Fibroblast of pulmonary artery (primary cell): ENCODE measurements at regions not wholly inside any gene's neighbourhood (a gene's known extent, or its start where the extent isn't known, plus 50 kb on each side); places are given as distances from the start of the nearest gene placed in this dataset.

Source experiments
- DNase-seq: peaks from one replicate; pipeline ENCODE4 v3.0.0-alpha.2; 2010; ENCODE audit warnings: low read depth
- H3K4me3 ChIP-seq: replicated peaks from 2 replicates; pipeline ENCODE4 v1.5.1; 2011; ENCODE audit warnings: low read depth, mild to moderate bottlenecking, control low read depth, low read length, moderate library complexity
- TF ChIP-seq, protein P1 (sequence below): IDR thresholded peaks from 2 replicates; pipeline ENCODE4 v1.5.1; 2011; ENCODE audit warnings: mild to moderate bottlenecking, control low read depth, low read length, inconsistent platforms; ENCODE audit errors: missing control alignments

DNA sequence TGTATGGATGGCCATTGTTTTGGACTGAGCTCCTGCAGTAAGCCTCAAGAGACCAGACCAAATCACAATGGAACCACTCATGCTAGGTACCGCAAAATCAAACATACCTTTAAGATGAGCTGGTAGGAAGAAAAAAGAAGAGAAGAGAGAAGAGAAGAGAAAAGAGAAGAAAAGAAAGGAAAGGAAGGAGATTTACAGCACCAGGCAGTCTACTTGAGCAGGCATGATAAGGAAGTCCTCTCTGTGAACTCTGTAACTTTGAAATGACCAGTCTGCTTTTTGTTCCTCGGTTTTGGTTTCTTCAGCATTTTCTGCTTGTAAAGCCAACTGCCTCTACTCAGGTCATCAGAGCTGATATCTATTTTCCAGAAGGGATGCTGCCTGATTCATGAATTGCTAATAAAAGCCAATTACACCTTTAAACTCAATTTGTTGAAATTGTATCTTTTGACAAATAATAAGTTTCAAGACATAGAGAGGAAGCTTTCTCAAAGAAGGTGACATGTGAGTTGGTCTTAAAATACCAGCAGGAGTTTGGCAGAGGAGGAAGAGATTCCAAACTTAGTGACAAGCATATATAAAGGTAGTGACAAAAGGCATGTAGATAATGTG, 134.3 kb downstream of the UNC5CL start:
- TF ChIP-seq, protein P1, sequence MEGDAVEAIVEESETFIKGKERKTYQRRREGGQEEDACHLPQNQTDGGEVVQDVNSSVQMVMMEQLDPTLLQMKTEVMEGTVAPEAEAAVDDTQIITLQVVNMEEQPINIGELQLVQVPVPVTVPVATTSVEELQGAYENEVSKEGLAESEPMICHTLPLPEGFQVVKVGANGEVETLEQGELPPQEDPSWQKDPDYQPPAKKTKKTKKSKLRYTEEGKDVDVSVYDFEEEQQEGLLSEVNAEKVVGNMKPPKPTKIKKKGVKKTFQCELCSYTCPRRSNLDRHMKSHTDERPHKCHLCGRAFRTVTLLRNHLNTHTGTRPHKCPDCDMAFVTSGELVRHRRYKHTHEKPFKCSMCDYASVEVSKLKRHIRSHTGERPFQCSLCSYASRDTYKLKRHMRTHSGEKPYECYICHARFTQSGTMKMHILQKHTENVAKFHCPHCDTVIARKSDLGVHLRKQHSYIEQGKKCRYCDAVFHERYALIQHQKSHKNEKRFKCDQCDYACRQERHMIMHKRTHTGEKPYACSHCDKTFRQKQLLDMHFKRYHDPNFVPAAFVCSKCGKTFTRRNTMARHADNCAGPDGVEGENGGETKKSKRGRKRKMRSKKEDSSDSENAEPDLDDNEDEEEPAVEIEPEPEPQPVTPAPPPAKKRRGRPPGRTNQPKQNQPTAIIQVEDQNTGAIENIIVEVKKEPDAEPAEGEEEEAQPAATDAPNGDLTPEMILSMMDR = no peak
- no peak for DNase-seq

DNA sequence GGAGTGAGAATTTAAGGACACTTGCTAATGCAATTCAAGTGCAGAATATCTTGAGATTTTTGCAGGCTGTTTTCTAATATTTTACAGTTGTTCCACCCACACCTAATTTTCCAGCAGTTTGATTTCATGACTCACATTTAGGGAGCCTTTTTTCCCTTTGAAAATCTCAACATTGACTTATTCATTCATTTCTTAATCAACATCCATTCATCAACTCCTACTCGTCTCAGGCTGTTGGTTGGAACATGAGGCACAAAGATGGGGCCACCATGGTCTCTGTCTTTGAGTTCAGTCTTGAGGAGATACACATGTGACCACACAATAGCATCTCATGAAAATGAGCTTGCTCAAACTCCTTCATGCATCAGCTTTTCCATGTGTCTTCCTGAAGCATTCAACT, 135.6 kb downstream of the UNC5CL start:
- TF ChIP-seq, protein P1 = no peak
- DNase-seq = no peak
- H3K4me3 ChIP-seq = no peak overlapping the region

More for the DNA sequence above, 134.3 kb downstream of the UNC5CL start:
- H3K4me3 ChIP-seq = no peak overlapping the region

DNA sequence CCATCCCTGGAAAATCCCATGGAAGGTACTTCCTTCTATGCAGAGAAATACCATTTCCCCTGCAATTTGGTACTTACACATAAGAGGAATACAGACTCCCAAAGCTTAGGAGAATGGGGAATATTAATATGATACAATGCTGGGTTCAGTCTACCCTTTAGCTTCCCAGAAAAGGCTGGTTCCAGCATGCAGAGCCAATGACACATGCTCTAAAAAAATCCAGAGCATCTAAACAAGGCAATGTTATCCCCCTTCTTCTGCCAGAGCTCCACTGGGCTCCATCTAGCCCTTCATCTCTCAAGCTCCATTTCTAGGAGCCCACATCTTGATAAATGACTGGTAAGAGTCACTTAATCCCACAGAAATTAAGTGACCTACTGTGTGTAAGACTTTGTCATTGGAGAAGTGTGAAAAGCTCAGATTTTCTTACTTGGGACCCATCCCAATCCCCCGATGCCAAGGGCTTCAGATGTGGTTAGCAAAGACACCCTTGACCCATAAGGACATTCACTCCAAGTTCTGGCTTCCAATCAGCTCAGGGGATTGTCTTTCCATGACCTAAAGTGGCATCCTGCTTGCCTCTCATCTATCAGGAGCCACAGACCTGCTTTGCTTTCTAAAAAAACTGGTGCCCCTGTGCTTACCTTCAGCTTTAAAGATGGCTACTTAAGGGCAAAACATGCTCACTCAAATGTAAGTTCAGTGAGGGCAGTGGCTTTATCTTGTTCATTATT, 137.5 kb downstream of the UNC5CL start:
- no peak overlapping the region for H3K4me3 ChIP-seq
- DNase-seq = no peak
- TF ChIP-seq, protein P1 = no peak

DNA sequence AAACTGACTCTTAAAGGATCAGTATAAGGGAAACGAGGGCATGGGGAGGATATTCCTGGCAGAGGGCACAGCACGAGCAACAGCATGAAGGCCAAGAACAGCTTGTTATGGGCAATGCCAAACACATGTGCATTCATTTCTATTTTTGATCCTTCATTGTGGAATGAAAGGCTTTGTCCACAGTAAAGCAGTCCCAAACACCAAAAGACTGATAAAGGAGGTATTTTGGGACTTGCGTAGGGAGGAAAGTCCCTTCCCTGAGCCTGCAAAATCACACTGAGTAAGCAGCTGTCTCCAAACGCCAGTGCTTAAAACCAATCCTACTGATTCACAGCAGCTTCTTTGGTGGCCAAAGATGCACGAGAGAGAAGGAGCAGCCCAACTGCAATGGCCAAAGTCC, 138.2 kb downstream of the UNC5CL start:
- peak; percentile 3 for DNase-seq

DNA sequence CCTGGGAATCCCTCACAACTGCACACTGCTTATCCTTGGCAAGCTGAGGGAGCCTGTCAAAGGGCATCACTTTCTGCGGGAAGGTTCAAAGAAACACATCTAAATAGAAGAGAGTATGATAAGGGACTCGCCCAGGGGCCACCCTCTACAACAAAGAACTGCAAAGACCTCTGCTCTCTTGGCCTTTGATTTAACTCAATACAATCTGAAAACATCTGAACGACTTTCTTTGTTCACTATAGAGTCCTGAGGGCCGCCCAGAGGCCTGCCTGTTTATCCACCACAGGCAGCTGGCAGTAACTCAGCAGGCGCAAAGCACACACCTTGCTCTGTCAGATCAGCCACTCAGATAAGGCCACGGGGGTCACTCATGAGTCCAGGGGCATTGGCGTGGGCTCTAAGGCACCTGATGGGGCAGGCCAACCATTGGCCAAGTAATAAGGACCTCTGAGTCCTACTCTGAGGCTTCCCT, 139.3 kb downstream of the UNC5CL start:
- no peak overlapping the region for H3K4me3 ChIP-seq
- TF ChIP-seq, protein P1 = no peak
- DNase-seq = no peak

More for the DNA sequence above, 138.2 kb downstream of the UNC5CL start:
- TF ChIP-seq, protein P1 = no peak
- no peak overlapping the region for H3K4me3 ChIP-seq

DNA sequence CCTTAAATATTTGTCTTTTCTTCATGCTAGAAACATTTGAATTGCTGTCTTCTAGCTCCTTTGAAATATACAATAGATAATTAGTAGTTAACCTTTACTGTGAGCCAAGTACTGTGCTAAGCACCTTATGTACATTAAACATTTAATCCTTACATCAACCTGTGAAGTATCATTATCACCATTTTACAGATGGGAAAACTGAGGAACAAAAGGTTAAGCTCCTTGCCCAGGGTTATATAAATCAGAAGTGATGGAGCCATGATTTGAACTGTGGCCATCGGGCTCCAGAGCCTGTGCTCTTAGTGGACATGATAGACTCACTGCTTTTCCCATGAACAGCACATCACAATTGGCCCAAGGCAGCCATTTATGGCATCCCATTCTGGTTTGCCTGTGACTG, 140.9 kb downstream of the UNC5CL start:
- TF ChIP-seq, protein P1 = no peak
- H3K4me3 ChIP-seq = no peak overlapping the region
- DNase-seq = no peak
